ENCODE measurements at regions not wholly inside any gene's neighbourhood (a gene's known extent, or its start where the extent isn't known, plus 50 kb on each side); places are given as distances from the start of the nearest gene placed in this dataset.
A peak's percentile ranks its signal among the peaks of the same experiment; 100 is the strongest.

- Histone ChIP-seq H3K36me3 (ENCODE audit: control insufficient read depth in 2 of 2, insufficient read depth in 2 of 2, low read length in 1 of 2) (no peaks in the 10 kb centered on the region), H3K27me3 (ENCODE audit: control insufficient read depth in 2 of 2, insufficient read depth in 1 of 2, low read length in 1 of 2) (no peaks in the 10 kb centered on the region), H3K4me3 (ENCODE audit: low read length in 2 of 2) (peak overlapping the region; percentile 74 to 88), H3K4me1 (ENCODE audit: control insufficient read depth in 2 of 2, insufficient read depth in 2 of 2, low read length in 2 of 2) (peaks cover 5 to 30% of the 10 kb centered on the region in 2 donors), H3K27ac (ENCODE audit: low read depth in 1 of 2, low read length in 1 of 2) (peak overlapping the region; percentile 84 to 89), H3K9me3 (ENCODE audit: control insufficient read depth in 2 of 2, insufficient read depth in 1 of 2, low read length in 1 of 2) (peaks cover 0 to 2% of the 10 kb centered on the region in 2 donors)
- WGBS, result 40% methylated on average over 7 of the region's 7 CpGs
- peak in 3 of 9 donors; percentile 23 to 56 (median 40) for DNase-seq (ENCODE audit: low read depth in 6 of 9, low spot score in 9 of 9)
Measured at GRCh38 chr7:130912082-130912861, 178.3 kb upstream of the KLF14 start.

GRCh38 chr7:130912862-130913638 lies 179.0 kb upstream of the KLF14 start:
- Histone ChIP-seq H3K4me1 (ENCODE audit: control insufficient read depth in 2 of 2, insufficient read depth in 2 of 2, low read length in 2 of 2) (peaks cover 5 to 30% of the 10 kb centered on the region in 2 donors), H3K27ac (ENCODE audit: low read depth in 1 of 2, low read length in 1 of 2) (peak overlapping the region; percentile 84 to 89), H3K36me3 (ENCODE audit: control insufficient read depth in 2 of 2, insufficient read depth in 2 of 2, low read length in 1 of 2) (no peaks in the 10 kb centered on the region), H3K4me3 (ENCODE audit: low read length in 2 of 2) (peak overlapping the region; percentile 74 to 88), H3K27me3 (ENCODE audit: control insufficient read depth in 2 of 2, insufficient read depth in 1 of 2, low read length in 1 of 2) (no peaks in the 10 kb centered on the region), H3K9me3 (ENCODE audit: control insufficient read depth in 2 of 2, insufficient read depth in 1 of 2, low read length in 1 of 2) (peaks cover 0 to 2% of the 10 kb centered on the region in 2 donors)
- peak; percentile 41 to 89 (median 66) for DNase-seq (ENCODE audit: low read depth in 6 of 9, low spot score in 9 of 9)
- under 1% methylated on average over 18 of the region's 18 CpGs for WGBS

GRCh38 chr7:130913639-130914553 lies 179.9 kb upstream of the KLF14 start:
- Histone ChIP-seq H3K27ac (ENCODE audit: low read depth in 1 of 2, low read length in 1 of 2) (peak overlapping the region; percentile 84 to 89), H3K4me3 (ENCODE audit: low read length in 2 of 2) (peak overlapping the region; percentile 74 to 88), H3K4me1 (ENCODE audit: control insufficient read depth in 2 of 2, insufficient read depth in 2 of 2, low read length in 2 of 2) (peaks cover 5 to 34% of the 10 kb centered on the region in 2 donors), H3K9me3 (ENCODE audit: control insufficient read depth in 2 of 2, insufficient read depth in 1 of 2, low read length in 1 of 2) (peaks cover 0 to 2% of the 10 kb centered on the region in 2 donors), H3K27me3 (ENCODE audit: control insufficient read depth in 2 of 2, insufficient read depth in 1 of 2, low read length in 1 of 2) (no peaks in the 10 kb centered on the region), H3K36me3 (ENCODE audit: control insufficient read depth in 2 of 2, insufficient read depth in 2 of 2, low read length in 1 of 2) (no peaks in the 10 kb centered on the region)
- DNase-seq (ENCODE audit: low read depth in 6 of 9, low spot score in 9 of 9), result no peak
- 29% methylated on average over 12 of the region's 12 CpGs for WGBS

- H3K27ac ChIP-seq (ENCODE audit: low read depth in 1 of 2, low read length in 1 of 2), result no peak overlapping the region
- no peak overlapping the region for H3K4me3 ChIP-seq (ENCODE audit: low read length in 2 of 2)
- H3K27me3 ChIP-seq (ENCODE audit: control insufficient read depth in 2 of 2, insufficient read depth in 1 of 2, low read length in 1 of 2), result no peaks in the 10 kb centered on the region
- 97% methylated on average over 10 of the region's 10 CpGs for WGBS
- H3K36me3 ChIP-seq (ENCODE audit: control insufficient read depth in 2 of 2, insufficient read depth in 2 of 2, low read length in 1 of 2), result no peaks in the 10 kb centered on the region
- no peak for DNase-seq (ENCODE audit: low read depth in 6 of 9, low spot score in 9 of 9)
- peaks cover 0 to 2% of the 10 kb centered on the region in 2 donors for H3K9me3 ChIP-seq (ENCODE audit: control insufficient read depth in 2 of 2, insufficient read depth in 1 of 2, low read length in 1 of 2)
- peaks cover 5 to 30% of the 10 kb centered on the region in 2 donors for H3K4me1 ChIP-seq (ENCODE audit: control insufficient read depth in 2 of 2, insufficient read depth in 2 of 2, low read length in 2 of 2)
Measured at GRCh38 chr7:130914554-130915294, 180.7 kb upstream of the KLF14 start.

- H3K27ac ChIP-seq (ENCODE audit: low read depth in 1 of 2, low read length in 1 of 2), result no peak overlapping the region
- no peaks in the 10 kb centered on the region for H3K36me3 ChIP-seq (ENCODE audit: control insufficient read depth in 2 of 2, insufficient read depth in 2 of 2, low read length in 1 of 2)
- no peaks in the 10 kb centered on the region for H3K27me3 ChIP-seq (ENCODE audit: control insufficient read depth in 2 of 2, insufficient read depth in 1 of 2, low read length in 1 of 2)
- H3K4me1 ChIP-seq (ENCODE audit: control insufficient read depth in 2 of 2, insufficient read depth in 2 of 2, low read length in 2 of 2), result peaks cover 0 to 30% of the 10 kb centered on the region in 2 donors
- no peak overlapping the region for H3K4me3 ChIP-seq (ENCODE audit: low read length in 2 of 2)
- peaks cover 0 to 2% of the 10 kb centered on the region in 2 donors for H3K9me3 ChIP-seq (ENCODE audit: control insufficient read depth in 2 of 2, insufficient read depth in 1 of 2, low read length in 1 of 2)
- 78% methylated on average over 5 of the region's 5 CpGs for WGBS
- no peak for DNase-seq (ENCODE audit: low read depth in 6 of 9, low spot score in 9 of 9)
Measured at GRCh38 chr7:130917669-130918128, 183.7 kb upstream of the KLF14 start.

GRCh38 chr7:130918129-130919052 lies 184.4 kb upstream of the KLF14 start:
- no peaks in the 10 kb centered on the region for H3K36me3 ChIP-seq (ENCODE audit: control insufficient read depth in 2 of 2, insufficient read depth in 2 of 2, low read length in 1 of 2)
- WGBS, result 96% methylated on average over 11 of the region's 11 CpGs
- H3K4me3 ChIP-seq (ENCODE audit: low read length in 2 of 2), result no peak overlapping the region
- H3K4me1 ChIP-seq (ENCODE audit: control insufficient read depth in 2 of 2, insufficient read depth in 2 of 2, low read length in 2 of 2), result peaks cover 0 to 30% of the 10 kb centered on the region in 2 donors
- no peaks in the 10 kb centered on the region for H3K9me3 ChIP-seq (ENCODE audit: control insufficient read depth in 2 of 2, insufficient read depth in 1 of 2, low read length in 1 of 2)
- no peaks in the 10 kb centered on the region for H3K27me3 ChIP-seq (ENCODE audit: control insufficient read depth in 2 of 2, insufficient read depth in 1 of 2, low read length in 1 of 2)
- no peak overlapping the region for H3K27ac ChIP-seq (ENCODE audit: low read depth in 1 of 2, low read length in 1 of 2)
- no peak for DNase-seq (ENCODE audit: low read depth in 6 of 9, low spot score in 9 of 9)

- DNase-seq (ENCODE audit: low read depth in 6 of 9, low spot score in 9 of 9), result no peak
- Histone ChIP-seq H3K27ac (ENCODE audit: low read depth in 1 of 2, low read length in 1 of 2) (no peak overlapping the region), H3K4me1 (ENCODE audit: control insufficient read depth in 2 of 2, insufficient read depth in 2 of 2, low read length in 2 of 2) (peaks cover 0 to 19% of the 10 kb centered on the region in 2 donors), H3K36me3 (ENCODE audit: control insufficient read depth in 2 of 2, insufficient read depth in 2 of 2, low read length in 1 of 2) (no peaks in the 10 kb centered on the region), H3K9me3 (ENCODE audit: control insufficient read depth in 2 of 2, insufficient read depth in 1 of 2, low read length in 1 of 2) (no peaks in the 10 kb centered on the region), H3K4me3 (ENCODE audit: low read length in 2 of 2) (no peak overlapping the region), H3K27me3 (ENCODE audit: control insufficient read depth in 2 of 2, insufficient read depth in 1 of 2, low read length in 1 of 2) (no peaks in the 10 kb centered on the region)
- WGBS, result 95% methylated on average over 2 of the region's 2 CpGs
Measured at GRCh38 chr7:130919316-130920103, 185.5 kb upstream of the KLF14 start.
